Stimulated activated naive B cell treated with anti-CD40 and anti-IgM and Interleukin-4, amounts not matched to agents 10 μg/mL and 1 μg/mL and 100 μg/mL, for 72 hours (primary cell): ENCODE measurements at regions not wholly inside any gene's neighbourhood (a gene's known extent, or its start where the extent isn't known, plus 50 kb on each side); places are given as distances from the start of the nearest gene placed in this dataset.

Experiments used
- ATAC-seq, 2 donors: fragments of 150-1000 bp; cut with Tn5 transposase; replicated peaks; 2 replicates each; pipeline ENCODE4 v1.10.0; 2021; ENCODE audit warnings: moderate library complexity in 1 of 2
- DNase-seq: peaks from one replicate; pipeline ENCODE4 v3.0.0; 2021
- H3K27ac Mint-ChIP-seq: one replicate; pipeline ENCODE4 v1.8.0; 2022; ENCODE audit warnings: mild to moderate bottlenecking, mixed read lengths
- H3K27me3 Mint-ChIP-seq, 2 donors: one replicate each; pipeline ENCODE4 v1.8.0; 2022; ENCODE audit warnings: mixed read lengths in 2 of 2
- H3K36me3 Mint-ChIP-seq, 2 donors: one replicate each; pipeline ENCODE4 v1.8.0; 2022; ENCODE audit warnings: mixed read lengths in 2 of 2, mild to moderate bottlenecking in 1 of 2
- H3K4me1 Mint-ChIP-seq, 2 donors: one replicate each; pipeline ENCODE4 v1.8.0; 2022; ENCODE audit warnings: mixed read lengths in 2 of 2, mild to moderate bottlenecking in 1 of 2
- H3K4me3 Mint-ChIP-seq, 2 donors: one replicate each; pipeline ENCODE4 v1.8.0; 2022; ENCODE audit warnings: mild to moderate bottlenecking in 2 of 2, mixed read lengths in 2 of 2, moderate library complexity in 1 of 2
- H3K9me3 Mint-ChIP-seq, 2 donors: one replicate each; pipeline ENCODE4 v1.8.0; 2022; ENCODE audit warnings: mixed read lengths in 2 of 2, mild to moderate bottlenecking in 1 of 2

GRCh38 chr6:84453499-84453898 lies 226.1 kb upstream of the CEP162 start:
- no peak for ATAC-seq
- Mint-ChIP-seq H3K4me3 (no peak overlapping the region), H3K36me3 (no peaks in the 10 kb centered on the region), H3K9me3 (peaks cover 0 to 3% of the 10 kb centered on the region in 2 donors), H3K27ac (no peak overlapping the region), H3K27me3 (no peaks in the 10 kb centered on the region), H3K4me1 (no peaks in the 10 kb centered on the region)
- DNase-seq = no peak

GRCh38 chr6:84450018-84450417 lies 222.6 kb upstream of the CEP162 start:
- Mint-ChIP-seq H3K4me1 (no peaks in the 10 kb centered on the region), H3K36me3 (no peaks in the 10 kb centered on the region), H3K4me3 (no peak overlapping the region), H3K9me3 (no peaks in the 10 kb centered on the region), H3K27me3 (no peaks in the 10 kb centered on the region), H3K27ac (no peak overlapping the region)
- no peak for ATAC-seq
- DNase-seq = no peak

GRCh38 chr6:84449220-84449619 lies 221.8 kb upstream of the CEP162 start:
- Mint-ChIP-seq H3K36me3 (no peaks in the 10 kb centered on the region), H3K27me3 (no peaks in the 10 kb centered on the region), H3K4me3 (no peak overlapping the region), H3K27ac (no peak overlapping the region), H3K4me1 (no peaks in the 10 kb centered on the region), H3K9me3 (no peaks in the 10 kb centered on the region)
- no peak for DNase-seq
- no peak for ATAC-seq

- Mint-ChIP-seq H3K27ac (no peak overlapping the region), H3K36me3 (no peaks in the 10 kb centered on the region), H3K9me3 (no peaks in the 10 kb centered on the region), H3K27me3 (no peaks in the 10 kb centered on the region), H3K4me1 (no peaks in the 10 kb centered on the region), H3K4me3 (no peak overlapping the region)
- ATAC-seq (no peak), DNase-seq (no peak)
Measured at GRCh38 chr6:84448331-84448730, 220.9 kb upstream of the CEP162 start.

GRCh38 chr6:84447651-84448050 lies 220.2 kb upstream of the CEP162 start:
- Mint-ChIP-seq H3K4me1 (no peaks in the 10 kb centered on the region), H3K27me3 (no peaks in the 10 kb centered on the region), H3K9me3 (no peaks in the 10 kb centered on the region), H3K36me3 (no peaks in the 10 kb centered on the region), H3K27ac (no peak overlapping the region), H3K4me3 (no peak overlapping the region)
- DNase-seq (no peak), ATAC-seq (no peak)

- DNase-seq (no peak), ATAC-seq (no peak)
- Mint-ChIP-seq H3K4me1 (no peaks in the 10 kb centered on the region), H3K27ac (no peak overlapping the region), H3K27me3 (no peaks in the 10 kb centered on the region), H3K4me3 (no peak overlapping the region), H3K9me3 (no peaks in the 10 kb centered on the region), H3K36me3 (no peaks in the 10 kb centered on the region)
Measured at GRCh38 chr6:84445068-84445467, 217.6 kb upstream of the CEP162 start.

- Mint-ChIP-seq H3K4me3 (no peak overlapping the region), H3K4me1 (no peaks in the 10 kb centered on the region), H3K27ac (no peak overlapping the region), H3K9me3 (no peaks in the 10 kb centered on the region), H3K36me3 (no peaks in the 10 kb centered on the region), H3K27me3 (no peaks in the 10 kb centered on the region)
- ATAC-seq (no peak), DNase-seq (no peak)
Measured at GRCh38 chr6:84442208-84442607, 214.8 kb upstream of the CEP162 start.

- H3K36me3 Mint-ChIP-seq = no peaks in the 10 kb centered on the region
- no peak for ATAC-seq
- H3K27me3 Mint-ChIP-seq = no peaks in the 10 kb centered on the region
- H3K9me3 Mint-ChIP-seq = no peaks in the 10 kb centered on the region
- no peak overlapping the region for H3K4me3 Mint-ChIP-seq
- no peak overlapping the region for H3K27ac Mint-ChIP-seq
- DNase-seq = no peak
- H3K4me1 Mint-ChIP-seq = no peaks in the 10 kb centered on the region
Measured at GRCh38 chr6:84441456-84441855, 214.0 kb upstream of the CEP162 start.

GRCh38 chr6:84434550-84434949 lies 207.1 kb upstream of the CEP162 start:
- H3K27ac Mint-ChIP-seq = no peak overlapping the region
- ATAC-seq (no peak), DNase-seq (no peak)
- no peaks in the 10 kb centered on the region for H3K36me3 Mint-ChIP-seq
- H3K9me3 Mint-ChIP-seq = no peaks in the 10 kb centered on the region
- peaks cover 0 to 4% of the 10 kb centered on the region in 2 donors for H3K27me3 Mint-ChIP-seq
- no peak overlapping the region for H3K4me3 Mint-ChIP-seq
- H3K4me1 Mint-ChIP-seq = no peaks in the 10 kb centered on the region

GRCh38 chr6:84432619-84433018 lies 205.2 kb upstream of the CEP162 start:
- Mint-ChIP-seq H3K4me1 (no peaks in the 10 kb centered on the region), H3K9me3 (no peaks in the 10 kb centered on the region), H3K27ac (no peak overlapping the region), H3K4me3 (no peak overlapping the region), H3K36me3 (no peaks in the 10 kb centered on the region), H3K27me3 (peaks cover under 1 to 4% of the 10 kb centered on the region in 2 donors)
- ATAC-seq (no peak), DNase-seq (no peak)

- no peak overlapping the region for H3K4me3 Mint-ChIP-seq
Measured at GRCh38 chr6:84428300-84428907, 201.0 kb upstream of the CEP162 start.

GRCh38 chr6:84425971-84426705 lies 198.7 kb upstream of the CEP162 start:
- Mint-ChIP-seq H3K9me3 (peaks cover 0 to 4% of the 10 kb centered on the region in 2 donors), H3K4me1 (no peaks in the 10 kb centered on the region), H3K36me3 (no peaks in the 10 kb centered on the region), H3K4me3 (no peak overlapping the region), H3K27ac (no peak overlapping the region), H3K27me3 (peaks cover 11 to 19% of the 10 kb centered on the region in 2 donors)
- DNase-seq (no peak), ATAC-seq (no peak)

More at GRCh38 chr6:84428300-84428907, 201.0 kb upstream of the CEP162 start:
- H3K27ac Mint-ChIP-seq = no peak overlapping the region
- peaks cover 4 to 6% of the 10 kb centered on the region in 2 donors for H3K27me3 Mint-ChIP-seq
- ATAC-seq (no peak), DNase-seq (no peak)
- H3K4me1 Mint-ChIP-seq = no peaks in the 10 kb centered on the region
- H3K36me3 Mint-ChIP-seq = no peaks in the 10 kb centered on the region
- H3K9me3 Mint-ChIP-seq = peaks cover 0 to 2% of the 10 kb centered on the region in 2 donors

GRCh38 chr6:84424956-84425355 lies 197.5 kb upstream of the CEP162 start:
- no peak for DNase-seq
- H3K9me3 Mint-ChIP-seq = peaks cover 0 to 4% of the 10 kb centered on the region in 2 donors
- H3K4me1 Mint-ChIP-seq = no peaks in the 10 kb centered on the region
- ATAC-seq = no peak
- H3K27me3 Mint-ChIP-seq = peaks cover 11 to 19% of the 10 kb centered on the region in 2 donors
- no peaks in the 10 kb centered on the region for H3K36me3 Mint-ChIP-seq
- H3K4me3 Mint-ChIP-seq = no peak overlapping the region
- H3K27ac Mint-ChIP-seq = no peak overlapping the region

- Mint-ChIP-seq H3K9me3 (peaks cover 0 to 4% of the 10 kb centered on the region in 2 donors), H3K4me3 (no peak overlapping the region), H3K27ac (no peak overlapping the region), H3K27me3 (peaks cover 7 to 17% of the 10 kb centered on the region in 2 donors), H3K4me1 (no peaks in the 10 kb centered on the region), H3K36me3 (no peaks in the 10 kb centered on the region)
- ATAC-seq (peak in 1 of 2 donors; percentile 46), DNase-seq (no peak)
Measured at GRCh38 chr6:84422380-84422968, 195.0 kb upstream of the CEP162 start.

- no peak overlapping the region for H3K4me3 Mint-ChIP-seq
- peaks cover 7 to 13% of the 10 kb centered on the region in 2 donors for H3K27me3 Mint-ChIP-seq
Measured at GRCh38 chr6:84421031-84421430, 193.6 kb upstream of the CEP162 start.

More at GRCh38 chr6:84421031-84421430, 193.6 kb upstream of the CEP162 start:
- ATAC-seq = no peak
- H3K36me3 Mint-ChIP-seq = no peaks in the 10 kb centered on the region
- no peaks in the 10 kb centered on the region for H3K4me1 Mint-ChIP-seq
- H3K27ac Mint-ChIP-seq = no peak overlapping the region
- no peak for DNase-seq
- peaks cover 0 to 2% of the 10 kb centered on the region in 2 donors for H3K9me3 Mint-ChIP-seq
